HG02852 (cell line): ENCODE measurements at regions not wholly inside any gene's neighbourhood (a gene's known extent, or its start where the extent isn't known, plus 50 kb on each side); places are given as distances from the start of the nearest gene placed in this dataset.

Source experiments
- ATAC-seq: cut with Tn5 transposase; IDR thresholded peaks from one replicate; pipeline ENCODE4 v1.9.1; 2021; ENCODE audit warnings: mild to moderate bottlenecking, moderate library complexity; ENCODE audit not compliant: unreplicated experiment

DNA sequence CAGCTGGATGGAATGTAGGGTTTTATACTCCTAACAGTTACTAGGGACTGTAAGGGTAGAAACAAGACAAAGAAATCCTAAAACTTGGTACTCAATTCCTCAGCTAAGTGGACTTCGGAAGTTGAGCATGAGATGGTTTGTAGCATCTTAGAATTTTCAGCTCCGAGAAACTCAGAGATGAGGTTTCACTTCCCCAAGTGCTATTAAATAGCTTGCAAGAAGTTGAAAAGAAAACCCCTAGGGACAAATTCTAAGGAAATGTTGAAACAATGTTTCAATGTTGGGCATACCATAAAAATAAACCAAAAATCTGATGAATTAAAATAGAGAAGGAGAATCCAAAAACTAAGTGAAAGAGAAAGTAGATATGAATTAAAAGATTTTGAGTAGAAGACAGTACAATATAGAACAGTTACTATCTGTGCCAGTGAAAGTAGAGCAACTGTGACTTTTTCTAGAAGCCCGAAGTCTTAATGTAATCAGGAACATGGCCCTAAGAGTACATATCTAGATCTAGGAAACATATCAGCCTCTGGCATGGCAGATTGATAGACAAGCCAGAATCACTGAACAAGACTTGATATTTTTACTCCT, 308.6 kb upstream of the RGMB start:
- ATAC-seq: peak; percentile 73

DNA sequence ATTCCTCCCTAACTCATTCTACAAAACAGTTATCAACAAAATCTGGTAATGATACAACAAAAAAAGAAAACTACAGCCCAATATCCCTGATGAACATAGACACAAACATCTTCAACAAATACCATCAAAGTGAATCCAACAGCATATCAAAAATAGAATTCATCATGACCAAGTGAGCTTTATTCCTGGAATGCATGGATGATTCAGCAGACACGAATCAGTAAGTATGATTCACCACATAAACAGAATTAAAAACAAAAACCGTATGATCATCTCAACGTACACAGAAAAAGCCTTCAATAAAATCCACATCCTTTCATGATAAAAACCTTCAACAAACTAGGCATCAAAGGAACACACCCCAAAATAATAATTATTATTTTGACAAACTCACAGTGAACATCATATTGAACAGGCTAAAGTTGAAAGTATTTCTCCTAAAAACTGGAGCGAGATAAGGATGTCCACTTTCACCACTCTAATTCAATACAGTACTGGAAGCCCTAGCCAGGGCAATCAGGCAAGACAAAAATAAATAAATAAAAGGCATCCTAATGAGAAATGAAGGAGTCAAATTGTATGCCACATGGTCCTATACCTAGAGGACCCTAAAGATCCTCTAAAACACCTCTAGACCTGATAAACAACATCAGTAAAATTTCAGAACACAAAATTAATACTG, 305.1 kb upstream of the RGMB start:
- no peak for ATAC-seq

GRCh38 chr5:98470747-98471146, 302.7 kb upstream of the RGMB start:
- ATAC-seq: no peak

DNA sequence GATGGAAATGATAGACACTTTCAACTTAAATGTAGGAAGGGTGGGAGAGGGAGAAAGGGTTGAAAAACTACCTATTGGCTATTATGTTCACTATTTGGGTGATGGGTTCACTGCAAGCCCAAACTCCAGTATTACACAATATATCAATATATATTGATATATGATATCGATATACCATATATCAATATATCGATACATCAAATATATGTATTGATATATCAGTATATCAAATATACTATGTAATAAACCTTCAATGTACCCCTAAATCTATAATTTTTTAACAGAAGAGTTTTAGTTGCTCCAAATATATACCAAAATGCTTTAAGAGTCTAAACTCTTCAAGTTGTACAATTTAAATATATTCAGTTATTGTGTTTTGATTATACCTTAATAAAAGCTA, 302.0 kb upstream of the RGMB start:
- ATAC-seq: no peak

DNA sequence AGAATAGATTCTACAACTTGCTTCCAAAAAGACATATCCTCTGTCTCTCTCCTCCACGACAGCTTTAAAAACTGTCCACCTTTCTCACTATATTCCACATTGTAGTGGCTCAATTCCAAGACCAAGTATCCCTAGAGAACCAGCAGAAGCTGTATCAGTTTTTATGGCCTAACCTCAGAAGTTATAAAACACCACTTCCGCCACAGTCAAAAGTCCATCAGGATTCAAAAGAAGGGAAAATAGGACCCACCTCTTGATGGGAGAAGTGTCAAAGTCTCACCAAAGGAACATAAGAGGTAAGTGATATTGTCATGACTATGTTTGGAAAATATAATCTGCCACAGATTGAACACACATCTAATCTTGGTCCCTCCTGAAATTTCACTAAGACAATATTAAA, 299.2 kb upstream of the RGMB start:
- no peak for ATAC-seq

- no peak for ATAC-seq
Measured at GRCh38 chr5:98474782-98475181, 298.7 kb upstream of the RGMB start.

DNA sequence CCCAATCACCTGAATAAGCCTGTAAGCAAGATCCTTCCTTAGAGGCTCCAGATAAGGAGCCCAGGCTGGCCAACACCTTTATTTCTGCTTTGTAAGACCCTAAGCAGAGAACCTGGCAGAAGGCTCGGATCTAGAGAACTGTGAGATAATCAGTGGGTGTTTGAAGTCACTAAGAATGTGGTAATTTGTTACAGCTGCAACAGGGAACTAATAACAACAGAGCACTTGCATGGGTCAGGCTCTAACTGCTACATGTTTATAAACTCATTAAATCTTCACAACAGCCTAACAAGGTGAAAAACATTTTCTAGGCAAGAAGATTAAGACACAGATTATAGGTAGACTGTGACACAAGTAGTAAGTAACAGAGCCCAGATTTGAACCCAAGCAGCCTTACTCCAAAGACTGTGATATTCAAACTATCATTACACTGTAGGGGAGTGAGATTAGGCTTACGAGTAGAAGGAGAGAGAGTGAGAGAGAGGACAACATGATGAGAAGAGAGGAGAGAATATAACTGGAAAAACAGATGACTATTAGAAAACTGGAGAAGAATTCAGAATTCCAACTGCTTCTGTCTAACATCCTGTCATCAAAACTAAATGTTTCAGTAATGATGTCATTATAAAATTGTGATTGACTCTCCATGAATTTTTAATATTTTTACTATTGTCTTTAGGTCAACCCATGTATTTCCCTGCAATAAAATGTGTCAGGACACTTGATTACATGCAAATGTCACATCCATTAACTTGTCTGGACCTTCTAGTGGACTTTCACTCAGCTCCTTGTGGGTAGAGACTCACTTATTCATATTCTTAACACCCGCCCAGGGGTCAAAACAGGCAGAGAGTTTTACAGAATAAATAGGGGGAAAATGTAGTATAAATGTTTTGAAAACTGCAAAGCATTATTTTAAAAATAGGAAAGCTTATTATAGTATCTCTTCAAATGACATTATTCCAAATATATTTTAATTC, 290.9 kb upstream of the RGMB start:
- no peak for ATAC-seq

DNA sequence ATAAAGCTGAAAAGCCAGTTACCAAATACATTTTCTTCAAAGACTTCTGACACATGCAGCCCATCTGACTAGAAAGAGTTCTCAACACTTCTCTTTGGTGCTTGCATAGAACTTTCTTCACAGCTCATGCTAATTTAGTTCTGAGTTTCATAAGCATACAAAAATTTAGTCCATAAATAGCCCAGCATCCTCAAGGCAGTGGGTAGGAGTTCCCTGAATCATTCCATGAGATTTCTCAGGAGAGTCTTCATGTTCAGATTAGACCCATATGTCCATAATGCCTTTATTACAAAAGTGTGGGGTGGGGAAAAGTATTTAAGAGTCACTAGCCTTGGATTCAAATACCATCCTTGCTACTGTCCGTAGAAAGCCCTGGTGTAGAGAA, 290.2 kb upstream of the RGMB start:
- no peak for ATAC-seq

GRCh38 chr5:98489021-98489420, 284.4 kb upstream of the RGMB start:
- ATAC-seq: no peak

DNA sequence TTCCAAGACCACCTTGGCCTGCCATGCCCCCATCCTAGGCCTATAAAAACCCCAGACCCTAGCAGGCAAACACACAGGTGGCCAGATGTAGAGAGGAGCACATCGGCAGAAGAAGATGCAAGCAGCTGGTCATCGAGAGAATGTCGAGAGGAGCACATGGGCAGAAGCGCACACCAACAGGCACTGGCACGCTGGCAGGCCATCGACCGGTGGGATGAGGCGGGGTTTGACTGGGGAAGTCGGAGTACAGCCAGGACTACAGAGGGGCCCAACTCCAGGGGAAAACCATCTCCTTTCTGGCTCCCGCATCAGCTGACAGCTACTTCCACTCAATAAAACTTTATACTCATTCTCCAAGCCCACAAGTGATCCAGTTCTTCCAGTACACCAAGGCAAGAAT, 283.1 kb upstream of the RGMB start:
- ATAC-seq: no peak

GRCh38 chr5:98492258-98492657, 281.2 kb upstream of the RGMB start:
- no peak for ATAC-seq

GRCh38 chr5:98497418-98497817, 276.0 kb upstream of the RGMB start:
- no peak for ATAC-seq

DNA sequence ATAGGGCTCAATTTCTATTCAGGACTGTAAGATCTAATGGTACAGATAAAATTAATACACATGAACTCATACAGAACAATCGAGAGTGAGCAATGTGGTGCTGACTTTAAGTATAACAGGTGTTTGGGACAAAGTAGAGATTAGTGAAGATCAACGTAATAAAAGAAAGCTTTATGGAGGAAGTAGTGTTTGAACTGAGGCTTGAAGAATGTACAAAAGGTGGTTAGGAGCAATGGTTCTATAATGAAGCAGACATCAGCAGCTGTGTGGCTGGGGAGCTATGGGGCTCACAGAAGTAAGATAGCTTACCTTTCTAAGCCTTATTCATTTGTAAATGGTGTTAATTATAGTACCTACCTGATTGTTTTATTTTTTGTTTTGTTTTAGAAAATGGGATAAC, 275.4 kb upstream of the RGMB start:
- ATAC-seq: no peak

GRCh38 chr5:98499892-98500291, 273.6 kb upstream of the RGMB start:
- ATAC-seq: no peak

GRCh38 chr5:98500811-98501210, 272.7 kb upstream of the RGMB start:
- no peak for ATAC-seq

DNA sequence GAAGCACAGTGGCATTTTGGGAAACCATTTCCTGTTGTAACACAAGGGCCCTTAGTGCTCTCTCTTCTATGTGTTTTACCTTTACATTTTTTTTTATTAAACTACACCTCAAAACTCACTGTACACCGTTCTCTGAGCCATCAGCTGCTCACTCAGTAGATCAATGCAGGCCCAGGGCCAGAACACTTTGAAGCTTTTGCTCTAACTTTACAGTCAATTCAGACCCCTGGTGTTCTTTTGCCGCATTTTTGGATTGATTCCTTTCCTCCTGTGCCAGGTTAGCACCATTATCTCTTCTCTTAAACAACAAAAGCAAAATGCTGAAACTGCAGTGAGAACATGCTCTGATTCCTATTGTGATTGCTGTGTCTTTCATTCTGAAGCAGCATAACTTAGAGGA, 269.8 kb upstream of the RGMB start:
- no peak for ATAC-seq

- ATAC-seq: no peak
Measured at GRCh38 chr5:98504505-98504904, 269.0 kb upstream of the RGMB start.

DNA sequence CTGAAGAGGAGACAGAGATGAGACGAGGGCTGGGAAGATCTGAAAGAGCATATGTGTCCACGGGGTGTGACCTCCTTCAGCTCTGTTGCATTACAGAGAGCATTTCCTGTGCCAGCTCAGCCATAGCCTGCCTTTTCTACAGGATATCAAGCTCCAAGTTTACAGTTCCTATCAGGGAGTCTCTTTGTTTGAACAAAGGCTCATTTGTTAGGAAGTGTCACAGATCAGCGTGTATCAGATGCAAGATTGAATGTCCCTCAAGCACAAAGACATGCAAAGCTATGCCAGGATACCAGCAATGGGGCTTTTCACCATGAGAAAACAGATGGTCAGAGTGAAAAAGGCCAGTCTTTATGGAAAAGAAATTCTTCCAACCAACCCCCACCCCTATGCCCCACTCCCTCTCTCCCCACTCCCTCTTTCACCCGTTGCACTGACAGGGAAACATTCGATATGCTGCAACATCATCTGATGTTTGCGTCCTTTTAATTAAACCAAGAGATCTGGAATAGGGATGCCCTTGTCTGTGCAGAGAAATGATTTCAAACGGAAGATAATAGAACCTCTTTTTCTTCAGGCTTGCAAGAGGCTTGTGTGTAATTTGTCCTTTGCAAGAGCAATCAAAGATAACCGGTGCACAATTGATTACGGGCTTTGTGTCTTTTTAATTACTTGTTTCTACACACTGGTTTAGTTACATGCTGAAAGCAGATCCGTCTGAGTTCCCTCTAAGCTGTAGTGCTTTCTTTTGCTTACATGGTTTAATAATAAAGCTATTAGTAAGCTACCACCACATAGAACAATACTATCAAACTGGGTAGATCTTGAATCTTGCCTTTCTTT, 263.1 kb upstream of the RGMB start:
- ATAC-seq: no peak

DNA sequence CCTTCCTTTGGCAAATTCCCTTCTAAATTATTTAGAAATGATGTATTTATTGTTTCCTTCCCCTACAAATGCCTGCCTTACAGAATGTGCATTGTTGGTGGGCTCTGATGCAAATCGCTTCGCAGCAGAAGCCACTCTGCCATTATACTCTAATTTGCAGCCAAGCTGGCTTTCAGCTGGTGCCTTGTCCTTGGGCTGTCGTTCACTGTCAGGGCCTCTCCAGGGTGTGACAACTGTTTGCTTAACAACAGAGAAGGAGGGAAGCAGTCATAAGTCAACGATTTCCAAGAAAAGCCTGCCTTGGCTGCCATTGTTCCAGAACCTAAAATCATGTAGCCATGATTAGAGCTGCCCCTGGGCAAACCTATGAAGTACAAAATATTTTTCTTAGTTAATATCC, 260.1 kb upstream of the RGMB start:
- ATAC-seq: no peak

GRCh38 chr5:98514215-98514614, 259.2 kb upstream of the RGMB start:
- no peak for ATAC-seq

GRCh38 chr5:98516701-98517100, 256.8 kb upstream of the RGMB start:
- no peak for ATAC-seq
